ENCODE measurements at regions not wholly inside any gene's neighbourhood (a gene's known extent, or its start where the extent isn't known, plus 50 kb on each side); places are given as distances from the start of the nearest gene placed in this dataset.
A peak's percentile ranks its signal among the peaks of the same experiment; 100 is the strongest.
"Not testable (repeated sequence)": the region's sequence is repeated elsewhere in the genome, so short reads cannot be mapped to it uniquely, and the experiment has no call there.

DNA sequence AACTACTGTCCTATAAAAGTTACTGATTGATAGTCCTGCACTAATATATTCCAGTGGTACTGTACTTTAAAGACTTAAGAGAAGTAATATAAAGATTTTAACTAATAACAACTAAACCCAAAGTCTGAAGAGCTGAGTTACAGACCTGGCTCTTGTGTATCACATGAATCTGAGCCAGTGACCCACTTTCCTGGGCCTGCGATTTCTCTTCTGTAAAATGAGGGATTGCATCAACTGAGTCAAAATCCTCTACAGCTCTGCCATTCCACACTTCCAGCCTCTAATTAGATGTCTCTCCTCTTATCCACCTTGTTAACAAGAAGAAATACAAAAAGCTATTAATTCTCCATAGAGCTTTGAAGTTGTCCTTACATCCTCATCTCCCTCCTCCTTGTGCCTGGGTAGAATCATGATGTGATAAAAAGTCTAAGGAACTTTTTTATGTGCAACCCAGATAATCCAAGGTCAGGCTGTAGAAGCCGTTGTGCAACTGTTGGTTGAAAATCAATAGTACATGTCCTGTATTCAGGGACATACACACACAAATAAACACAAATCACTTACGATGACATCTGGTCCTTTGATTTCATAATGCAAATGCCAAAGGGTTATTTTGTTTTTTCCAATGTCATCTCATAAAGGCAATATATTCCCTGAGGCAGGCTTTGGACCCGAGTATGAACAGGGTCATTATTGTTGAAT lies 410.3 kb downstream of the KCNA4 start:
- DNase-seq (no peak), ATAC-seq (ENCODE audit: insufficient read depth, low FRiP score) (no peak)
- no peak overlapping the region for H3K9ac ChIP-seq (ENCODE audit: insufficient read depth in 1 of 2, low read length in 2 of 2)
- no peak for TF ChIP-seq CTCF (IDR thresholded peaks at IDR 0.05; ENCODE audit: control extremely low read depth, extremely low read depth)
- no peak overlapping the region for H3K4me3 ChIP-seq
- no peak overlapping the region for H3K27ac ChIP-seq (ENCODE audit: low read depth in 1 of 2, low read length in 1 of 2)
- H3K36me3 ChIP-seq (ENCODE audit: control insufficient read depth in 4 of 4, insufficient read depth in 4 of 4, low read length in 4 of 4), result no peaks in the 10 kb centered on the region
- no peaks in the 10 kb centered on the region for H3K27me3 ChIP-seq (ENCODE audit: control insufficient read depth in 3 of 3, insufficient read depth in 3 of 3, low read length in 2 of 3)
- 73 to 88% methylated on average over 4 of the region's 4 CpGs for WGBS, 2 donors
- H3K4me1 ChIP-seq (ENCODE audit: control insufficient read depth in 5 of 5, insufficient read depth in 5 of 5, low read length in 5 of 5), result no peaks in the 10 kb centered on the region
- no peaks in the 10 kb centered on the region for H3K9me3 ChIP-seq (ENCODE audit: control insufficient read depth in 4 of 4, insufficient read depth in 3 of 4, low read length in 3 of 4)

GRCh38 chr11:29600151-29600575 lies 416.7 kb downstream of the KCNA4 start:
- not testable (repeated sequence) for H3K4me3 ChIP-seq; H3K27ac ChIP-seq (ENCODE audit: low read depth in 1 of 2, low read length in 1 of 2); H3K9me3 ChIP-seq (ENCODE audit: control insufficient read depth in 4 of 4, insufficient read depth in 3 of 4, low read length in 3 of 4); H3K4me1 ChIP-seq (ENCODE audit: control insufficient read depth in 5 of 5, insufficient read depth in 5 of 5, low read length in 5 of 5); H3K36me3 ChIP-seq (ENCODE audit: control insufficient read depth in 4 of 4, insufficient read depth in 4 of 4, low read length in 4 of 4); H3K27me3 ChIP-seq (ENCODE audit: control insufficient read depth in 3 of 3, insufficient read depth in 3 of 3, low read length in 2 of 3); H3K9ac ChIP-seq (ENCODE audit: insufficient read depth in 1 of 2, low read length in 2 of 2); DNase-seq; ATAC-seq (ENCODE audit: insufficient read depth, low FRiP score)
- 94 to 96% methylated on average over 27 of the region's 27 CpGs for WGBS, 2 donors

GRCh38 chr11:29584342-29584741 lies 432.5 kb downstream of the KCNA4 start:
- Histone ChIP-seq H3K27me3 (ENCODE audit: control insufficient read depth in 3 of 3, insufficient read depth in 3 of 3, low read length in 2 of 3) (no peaks in the 10 kb centered on the region), H3K9ac (ENCODE audit: insufficient read depth in 1 of 2, low read length in 2 of 2) (no peak overlapping the region), H3K4me1 (ENCODE audit: control insufficient read depth in 5 of 5, insufficient read depth in 5 of 5, low read length in 5 of 5) (no peaks in the 10 kb centered on the region), H3K9me3 (ENCODE audit: control insufficient read depth in 4 of 4, insufficient read depth in 3 of 4, low read length in 3 of 4) (peaks cover 0 to 2% (median 0%) of the 10 kb centered on the region in 4 donors), H3K27ac (ENCODE audit: low read depth in 1 of 2, low read length in 1 of 2) (no peak overlapping the region), H3K36me3 (ENCODE audit: control insufficient read depth in 4 of 4, insufficient read depth in 4 of 4, low read length in 4 of 4) (no peaks in the 10 kb centered on the region), H3K4me3 (no peak overlapping the region)
- ATAC-seq (ENCODE audit: insufficient read depth, low FRiP score) (no peak), DNase-seq (peak in 2 of 3 donors; percentile 38 to 64)
- no peak for TF ChIP-seq CTCF (IDR thresholded peaks at IDR 0.05; ENCODE audit: control extremely low read depth, extremely low read depth)

DNA sequence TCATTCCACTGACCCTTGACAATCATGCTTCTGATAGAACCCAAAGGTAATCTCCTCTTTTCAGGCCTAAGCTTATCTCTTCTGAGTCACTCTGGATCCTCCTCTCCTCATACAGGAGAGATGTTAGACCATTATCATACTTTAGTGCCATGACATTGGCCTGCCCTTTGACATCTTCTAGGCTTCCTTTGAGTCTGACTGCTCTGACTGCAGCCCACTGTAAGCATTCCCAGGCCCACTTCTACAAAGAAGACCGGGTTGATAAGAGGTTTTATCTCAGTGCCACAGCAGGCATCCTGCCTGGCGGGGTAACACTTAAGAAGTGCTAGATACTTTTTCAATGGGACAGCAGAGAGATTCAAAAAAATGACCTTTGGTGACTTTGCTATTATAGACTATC lies 438.0 kb downstream of the KCNA4 start:
- ATAC-seq (ENCODE audit: insufficient read depth, low FRiP score) (no peak), DNase-seq (no peak)
- 74 to 79% methylated on average over 2 of the region's 2 CpGs for WGBS, 2 donors
- Histone ChIP-seq H3K9me3 (ENCODE audit: control insufficient read depth in 4 of 4, insufficient read depth in 3 of 4, low read length in 3 of 4) (peaks cover 0 to 2% (median 0%) of the 10 kb centered on the region in 4 donors), H3K4me1 (ENCODE audit: control insufficient read depth in 5 of 5, insufficient read depth in 5 of 5, low read length in 5 of 5) (no peaks in the 10 kb centered on the region), H3K36me3 (ENCODE audit: control insufficient read depth in 4 of 4, insufficient read depth in 4 of 4, low read length in 4 of 4) (no peaks in the 10 kb centered on the region), H3K4me3 (no peak overlapping the region), H3K9ac (ENCODE audit: insufficient read depth in 1 of 2, low read length in 2 of 2) (no peak overlapping the region), H3K27ac (ENCODE audit: low read depth in 1 of 2, low read length in 1 of 2) (no peak overlapping the region), H3K27me3 (ENCODE audit: control insufficient read depth in 3 of 3, insufficient read depth in 3 of 3, low read length in 2 of 3) (no peaks in the 10 kb centered on the region)
- no peak for TF ChIP-seq CTCF (IDR thresholded peaks at IDR 0.05; ENCODE audit: control extremely low read depth, extremely low read depth)

All from lung (tissue), 11 donors.